ENCODE measurements at regions not wholly inside any gene's neighbourhood (a gene's known extent, or its start where the extent isn't known, plus 50 kb on each side); places are given as distances from the start of the nearest gene placed in this dataset.

DNA sequence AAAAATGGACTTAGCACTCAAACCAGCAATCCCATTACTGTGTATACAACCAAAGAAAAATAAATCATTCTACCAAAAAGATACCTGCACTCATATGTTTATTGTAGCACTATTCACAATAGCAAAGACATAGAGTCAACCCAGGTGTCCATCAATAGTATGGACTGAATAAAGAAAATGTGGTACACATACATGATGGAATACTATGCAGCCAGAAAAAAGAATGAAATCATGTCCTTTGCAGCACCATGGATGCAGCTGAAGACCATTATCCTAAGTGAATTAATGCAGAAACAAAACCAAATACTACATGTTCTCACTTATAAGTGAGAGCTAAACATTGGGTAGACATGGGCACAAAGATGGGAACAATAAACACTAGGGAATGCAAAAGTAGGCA lies 236.8 kb upstream of the POU5F2 start:
- no peak for DNase-seq (ENCODE audit: low read depth)
- no peak overlapping the region for H3K4me3 ChIP-seq (ENCODE audit: low read depth, low read length)
- TF ChIP-seq, protein P1, sequence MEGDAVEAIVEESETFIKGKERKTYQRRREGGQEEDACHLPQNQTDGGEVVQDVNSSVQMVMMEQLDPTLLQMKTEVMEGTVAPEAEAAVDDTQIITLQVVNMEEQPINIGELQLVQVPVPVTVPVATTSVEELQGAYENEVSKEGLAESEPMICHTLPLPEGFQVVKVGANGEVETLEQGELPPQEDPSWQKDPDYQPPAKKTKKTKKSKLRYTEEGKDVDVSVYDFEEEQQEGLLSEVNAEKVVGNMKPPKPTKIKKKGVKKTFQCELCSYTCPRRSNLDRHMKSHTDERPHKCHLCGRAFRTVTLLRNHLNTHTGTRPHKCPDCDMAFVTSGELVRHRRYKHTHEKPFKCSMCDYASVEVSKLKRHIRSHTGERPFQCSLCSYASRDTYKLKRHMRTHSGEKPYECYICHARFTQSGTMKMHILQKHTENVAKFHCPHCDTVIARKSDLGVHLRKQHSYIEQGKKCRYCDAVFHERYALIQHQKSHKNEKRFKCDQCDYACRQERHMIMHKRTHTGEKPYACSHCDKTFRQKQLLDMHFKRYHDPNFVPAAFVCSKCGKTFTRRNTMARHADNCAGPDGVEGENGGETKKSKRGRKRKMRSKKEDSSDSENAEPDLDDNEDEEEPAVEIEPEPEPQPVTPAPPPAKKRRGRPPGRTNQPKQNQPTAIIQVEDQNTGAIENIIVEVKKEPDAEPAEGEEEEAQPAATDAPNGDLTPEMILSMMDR (conservative IDR thresholded peaks at IDR 0.05; ENCODE audit: low read depth, low read length), result no peak

- TF ChIP-seq, protein P1 (conservative IDR thresholded peaks at IDR 0.05; ENCODE audit: low read depth, low read length), result no peak
- H3K4me3 ChIP-seq (ENCODE audit: low read depth, low read length), result no peak overlapping the region
- no peak for DNase-seq (ENCODE audit: low read depth)
Observed at GRCh38 chr5:93967923-93968322, 226.5 kb upstream of the POU5F2 start.

DNA sequence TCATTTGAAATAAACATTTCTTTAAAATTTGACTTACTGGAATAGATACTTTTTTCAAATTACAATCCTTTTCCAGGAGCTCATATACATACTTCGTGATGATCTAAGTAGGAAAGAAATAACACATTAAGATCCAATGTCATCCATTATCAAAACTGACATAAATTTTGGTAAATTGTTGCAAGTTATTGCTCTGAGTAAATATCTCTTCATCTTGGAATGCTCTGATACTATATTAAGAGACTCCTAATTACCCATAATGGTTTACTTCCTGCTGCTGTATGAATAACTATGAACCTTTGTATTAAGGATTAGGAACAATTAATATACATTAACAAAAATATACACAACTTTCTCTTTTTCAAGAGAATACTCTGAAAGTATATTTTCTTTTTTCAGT lies 223.0 kb upstream of the POU5F2 start:
- no peak overlapping the region for H3K4me3 ChIP-seq (ENCODE audit: low read depth, low read length)
- TF ChIP-seq, protein P1 (conservative IDR thresholded peaks at IDR 0.05; ENCODE audit: low read depth, low read length), result no peak
- no peak for DNase-seq (ENCODE audit: low read depth)

GRCh38 chr5:93960042-93960441 lies 218.6 kb upstream of the POU5F2 start:
- TF ChIP-seq, protein P1 (conservative IDR thresholded peaks at IDR 0.05; ENCODE audit: low read depth, low read length), result no peak
- no peak for DNase-seq (ENCODE audit: low read depth)

DNA sequence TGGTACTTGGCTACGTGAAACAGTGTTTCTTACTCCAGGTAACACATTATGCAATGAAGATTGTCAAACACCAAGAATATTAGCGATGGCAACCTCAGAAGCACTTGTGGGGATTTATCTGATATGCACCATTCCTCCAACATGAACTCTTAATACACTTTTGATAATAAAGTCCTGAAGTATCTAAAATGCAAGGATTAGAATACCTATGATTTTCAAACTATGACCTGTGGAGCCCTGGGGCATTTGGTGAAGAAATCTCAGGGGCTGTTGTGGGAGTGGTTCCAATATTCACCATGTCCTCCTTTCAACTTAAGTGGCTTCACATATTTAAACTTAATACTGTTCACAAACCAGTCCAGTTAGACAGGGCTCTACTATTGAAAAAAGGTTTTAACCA lies 214.6 kb upstream of the POU5F2 start:
- H3K4me3 ChIP-seq (ENCODE audit: low read depth, low read length), result no peak overlapping the region
- no peak for DNase-seq (ENCODE audit: low read depth)
- TF ChIP-seq, protein P1 (conservative IDR thresholded peaks at IDR 0.05; ENCODE audit: low read depth, low read length), result no peak

More at GRCh38 chr5:93960042-93960441, 218.6 kb upstream of the POU5F2 start:
- no peak overlapping the region for H3K4me3 ChIP-seq (ENCODE audit: low read depth, low read length)

DNA sequence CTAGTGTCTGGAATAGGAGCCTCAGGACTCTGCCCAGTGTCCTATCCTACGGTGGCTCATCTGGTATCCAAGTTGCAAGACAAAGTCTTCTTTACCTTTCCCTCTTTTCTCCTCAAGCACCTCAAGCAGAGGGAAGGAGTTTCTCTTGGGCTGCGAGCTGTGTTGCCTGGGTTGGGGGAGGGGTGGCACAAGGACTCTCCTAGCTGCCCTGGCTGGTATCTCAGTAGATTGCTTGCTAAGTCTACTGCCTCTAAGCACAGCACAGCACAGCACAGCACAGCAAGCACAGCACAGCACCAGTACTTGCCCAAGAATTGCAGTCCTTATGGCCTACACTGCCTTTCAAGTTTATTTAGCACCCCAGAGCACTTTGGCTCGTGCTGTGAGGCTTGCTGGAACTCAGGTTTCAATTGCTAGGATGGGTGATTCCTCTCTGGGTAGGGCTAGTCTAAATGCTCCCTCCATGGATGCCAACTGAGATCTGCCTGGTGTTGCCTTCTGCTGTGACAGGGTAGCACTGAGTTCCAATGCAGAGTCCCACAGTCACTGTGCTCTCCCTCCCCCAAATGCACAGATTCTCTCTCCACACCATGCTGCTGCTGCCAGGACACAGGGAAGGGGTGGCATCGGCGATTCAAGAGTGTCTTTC lies 213.1 kb upstream of the POU5F2 start:
- H3K4me3 ChIP-seq (ENCODE audit: low read depth, low read length), result no peak overlapping the region
- no peak for DNase-seq (ENCODE audit: low read depth)
- TF ChIP-seq, protein P1 (conservative IDR thresholded peaks at IDR 0.05; ENCODE audit: low read depth, low read length), result no peak

- no peak for DNase-seq (ENCODE audit: low read depth)
- TF ChIP-seq, protein P1 (conservative IDR thresholded peaks at IDR 0.05; ENCODE audit: low read depth, low read length), result no peak
- no peak overlapping the region for H3K4me3 ChIP-seq (ENCODE audit: low read depth, low read length)
Observed at GRCh38 chr5:93953442-93953841, 212.0 kb upstream of the POU5F2 start.

Measured in epithelial cell of proximal tubule (primary cell).